ENCODE measurements at regions not wholly inside any gene's neighbourhood (a gene's known extent, or its start where the extent isn't known, plus 50 kb on each side); places are given as distances from the start of the nearest gene placed in this dataset.

- DNase-seq (ENCODE audit: low read depth) = no peak
- H3K4me3 ChIP-seq (ENCODE audit: low read depth, low read length) = no peak overlapping the region
- in situ Hi-C loops (cut with HindIII; ENCODE audit: low sequenced_read_pairs) = no loop called here
- TF ChIP-seq CTCF (IDR thresholded peaks at IDR 0.05; ENCODE audit: low read depth, low read length, missing control alignments) = no peak
Measured at GRCh38 chr5:124652892-124653441, 93.5 kb downstream of the ZNF608 start.

GRCh38 chr5:124652514-124652819, 94.0 kb downstream of the ZNF608 start:
- no peak overlapping the region for H3K4me3 ChIP-seq (ENCODE audit: low read depth, low read length)
- in situ Hi-C loops (cut with HindIII; ENCODE audit: low sequenced_read_pairs) = no loop called here
- DNase-seq (ENCODE audit: low read depth) = no peak
- TF ChIP-seq CTCF (IDR thresholded peaks at IDR 0.05; ENCODE audit: low read depth, low read length, missing control alignments) = no peak

- no peak for TF ChIP-seq CTCF (IDR thresholded peaks at IDR 0.05; ENCODE audit: low read depth, low read length, missing control alignments)
- in situ Hi-C loops (cut with HindIII; ENCODE audit: low sequenced_read_pairs) = no loop called here
- H3K4me3 ChIP-seq (ENCODE audit: low read depth, low read length) = peak overlapping the region; percentile 41
- no peak for DNase-seq (ENCODE audit: low read depth)
Measured at GRCh38 chr5:124651663-124652513, 94.6 kb downstream of the ZNF608 start.

GRCh38 chr5:124650951-124651662, 95.3 kb downstream of the ZNF608 start:
- DNase-seq (ENCODE audit: low read depth) = no peak
- in situ Hi-C loops (cut with HindIII; ENCODE audit: low sequenced_read_pairs) = no loop called here
- TF ChIP-seq CTCF (IDR thresholded peaks at IDR 0.05; ENCODE audit: low read depth, low read length, missing control alignments) = no peak
- H3K4me3 ChIP-seq (ENCODE audit: low read depth, low read length) = peak overlapping the region; percentile 41

GRCh38 chr5:124650147-124650561, 96.3 kb downstream of the ZNF608 start:
- in situ Hi-C loops (cut with HindIII; ENCODE audit: low sequenced_read_pairs) = no loop called here
- no peak for TF ChIP-seq CTCF (IDR thresholded peaks at IDR 0.05; ENCODE audit: low read depth, low read length, missing control alignments)
- no peak for DNase-seq (ENCODE audit: low read depth)
- no peak overlapping the region for H3K4me3 ChIP-seq (ENCODE audit: low read depth, low read length)

- no peak overlapping the region for H3K4me3 ChIP-seq (ENCODE audit: low read depth, low read length)
- no peak for TF ChIP-seq CTCF (IDR thresholded peaks at IDR 0.05; ENCODE audit: low read depth, low read length, missing control alignments)
- DNase-seq (ENCODE audit: low read depth) = peak; percentile 97
- in situ Hi-C loops (cut with HindIII; ENCODE audit: low sequenced_read_pairs) = no loop called here
Measured at GRCh38 chr5:124649491-124650146, 96.8 kb downstream of the ZNF608 start.
